ENCODE measurements at regions not wholly inside any gene's neighbourhood (a gene's known extent, or its start where the extent isn't known, plus 50 kb on each side); places are given as distances from the start of the nearest gene placed in this dataset.

GRCh38 chr10:130877126-130877525, 434.4 kb downstream of the TCERG1L start:
- H3K9me2 ChIP-seq (ENCODE audit: insufficient read depth) = 0 out of 2 replicates have a peak, but pooled peaks cover 3% of the 10 kb centered on the region
- H3K4me2 ChIP-seq = no peak overlapping the region
- no peaks in the 10 kb centered on the region for H3K79me2 ChIP-seq (replicated peaks; ENCODE audit: insufficient read depth)
- H4K20me1 ChIP-seq (replicated peaks; ENCODE audit: insufficient read depth) = no peaks in the 10 kb centered on the region
- H3K36me3 ChIP-seq (ENCODE audit: insufficient read depth) = no peaks in the 10 kb centered on the region
- no peaks in the 10 kb centered on the region for H3K27me3 ChIP-seq (ENCODE audit: insufficient read depth)
- H3K4me3 ChIP-seq = no peak overlapping the region
- H3K4me1 ChIP-seq (ENCODE audit: insufficient read depth) = no peaks in the 10 kb centered on the region
- no peaks in the 10 kb centered on the region for H3F3A ChIP-seq (replicated peaks; ENCODE audit: low read depth)
- no peak overlapping the region for H2AFZ ChIP-seq
- peaks cover 82% of the 10 kb centered on the region for H3K9me3 Mint-ChIP-seq
- no peak overlapping the region for H3K27ac ChIP-seq (ENCODE audit: low read depth)
- DNase-seq (ENCODE audit: low spot score) (no peak), ATAC-seq (no peak)
- H3K27me3 Mint-ChIP-seq (ENCODE audit: insufficient read depth, low read depth, poor library complexity) = peaks cover 7% of the 10 kb centered on the region
- H3K4me1 Mint-ChIP-seq = no peaks in the 10 kb centered on the region
- H3K4me3 Mint-ChIP-seq = no peak overlapping the region
- H3K27ac Mint-ChIP-seq = no peak overlapping the region
- TF ChIP-seq REST (IDR thresholded peaks at IDR 0.05; ENCODE audit: unreplicated experiment) (no peak), ZNF331 (CRISPR knock-in tag; IDR thresholded peaks at IDR 0.05; ENCODE audit: low read depth) (no peak), EZH2phosphoT487 (IDR thresholded peaks at IDR 0.05; ENCODE audit: unreplicated experiment) (no peak), EZH2 (IDR thresholded peaks at IDR 0.05; ENCODE audit: low read depth, unreplicated experiment) (no peak), NANOG (IDR thresholded peaks at IDR 0.05; ENCODE audit: borderline replicate concordance) (no peak), ZNF114 (CRISPR knock-in tag; IDR thresholded peaks at IDR 0.05) (no peak), ETS1 (IDR thresholded peaks at IDR 0.05) (no peak), CTCF (conservative IDR thresholded peaks at IDR 0.05; ENCODE audit: low read depth in 2 of 2) (no peak), ZNF462 (CRISPR knock-in tag; IDR thresholded peaks at IDR 0.05) (no peak), STAT1 (IDR thresholded peaks at IDR 0.05; ENCODE audit: unreplicated experiment) (no peak), POLR2AphosphoS5 (IDR thresholded peaks at IDR 0.05; ENCODE audit: low read depth) (no peak), CREB1 (CRISPR knock-in tag; IDR thresholded peaks at IDR 0.05; ENCODE audit: low read depth) (no peak), JUNB (IDR thresholded peaks at IDR 0.05; ENCODE audit: unreplicated experiment) (no peak)
- H3K36me3 Mint-ChIP-seq (ENCODE audit: low read depth) = peaks cover 11% of the 10 kb centered on the region; the same call in 2 of the 3 replicates

All from GM23338 (cell line).